B cell (primary cell): ENCODE measurements at regions not wholly inside any gene's neighbourhood (a gene's known extent, or its start where the extent isn't known, plus 50 kb on each side); places are given as distances from the start of the nearest gene placed in this dataset.

Experiments used
- ATAC-seq: fragments of 200-7000 bp; cut with Tn5 transposase; one replicate; pipeline ENCODE4 v1.10.0; 2021; ENCODE audit warnings: low read depth, mild to moderate bottlenecking, moderate number of reproducible peaks, moderate library complexity
- CTCF ChIA-PET: fragments of 350-600 bp; sonication (Branson Sonifier 250); formaldehyde crosslinking; loops from one replicate; lab custom pipeline; 2021; ENCODE audit warnings: antibody characterized with exemption, inconsistent platforms; lab: Charles Lee
- POLR2A ChIA-PET: fragments of 350-600 bp; sonication (Branson Sonifier 250); formaldehyde crosslinking; loops from one replicate; lab custom pipeline; 2021; ENCODE audit warnings: antibody characterized with exemption; lab: Charles Lee
- DNase-seq: peaks from one replicate; pipeline ENCODE4 v3.0.0; 2013
- H2AFZ ChIP-seq: 2 replicates; pipeline ENCODE4 v1.6.1; 2012; ENCODE audit warnings: mild to moderate bottlenecking, low read depth, low read length; ENCODE audit not compliant: insufficient read depth, poor library complexity, severe bottlenecking
- H3K27ac ChIP-seq, 2 donors: 1 replicate in 1 of 2; 2 replicates in 1 of 2; pipeline ENCODE4 v1.5.1; 2012 to 2013; ENCODE audit warnings: low read length in 2 of 2, mild to moderate bottlenecking in 2 of 2, moderate library complexity in 1 of 2
- H3K27me3 ChIP-seq, 4 experiments: fragments of 200-600 bp in 1 of 4; sonication (generic) in 1 of 4; replicated peaks in 1 of 4; 1 replicate in 2 of 4; 2 replicates in 2 of 4; pipeline versions ENCODE4 v1.6.1 to v1.7.0; 2013 to 2016; ENCODE audit warnings: low read length in 3 of 4, mild to moderate bottlenecking in 2 of 4, mixed read lengths in 1 of 4, moderate library complexity in 1 of 4; ENCODE audit not compliant: insufficient read depth in 4 of 4, control insufficient read depth in 3 of 4; ENCODE audit errors: control extremely low read depth in 1 of 4
- H3K36me3 ChIP-seq, 2 experiments: replicated peaks in 1 of 2; 1 replicate in 1 of 2; 2 replicates in 1 of 2; pipeline versions ENCODE4 v1.6.1 to v1.7.1; 2013; ENCODE audit warnings: low read length in 1 of 2; ENCODE audit not compliant: insufficient read depth in 2 of 2, control insufficient read depth in 1 of 2; ENCODE audit errors: control extremely low read depth in 1 of 2, extremely low read depth in 1 of 2
- H3K4me1 ChIP-seq, 2 donors: fragments of 200-600 bp in 1 of 2; sonication (generic) in 1 of 2; 1 replicate in 1 of 2; 2 replicates in 1 of 2; pipeline versions ENCODE4 v1.5.1 to v1.6.1; 2013 to 2017; ENCODE audit warnings: low read length in 2 of 2; ENCODE audit not compliant: control insufficient read depth in 2 of 2, insufficient read depth in 2 of 2
- H3K4me2 ChIP-seq: replicated peaks from 2 replicates; pipeline ENCODE3; 2012; ENCODE audit warnings: mild to moderate bottlenecking, low read depth, low read length; ENCODE audit not compliant: poor library complexity, severe bottlenecking
- H3K4me3 ChIP-seq, 5 experiments: fragments of 200-600 bp in 1 of 5; sonication (generic) in 1 of 5; 1 replicate in 3 of 5; 2 replicates in 2 of 5; pipeline versions ENCODE4 v1.5.1 to v1.7.0; 2011 to 2016; ENCODE audit warnings: low read length in 4 of 5, mild to moderate bottlenecking in 4 of 5, low read depth in 2 of 5, control low read depth in 1 of 5, moderate library complexity in 1 of 5; ENCODE audit not compliant: insufficient read depth in 1 of 5; ENCODE audit errors: control extremely low read depth in 1 of 5, extremely low read depth in 1 of 5
- H3K79me2 ChIP-seq: fragments of 200-600 bp; sonication (generic); one replicate; pipeline ENCODE4 v1.6.0; 2016; ENCODE audit warnings: low read length; ENCODE audit not compliant: control insufficient read depth, insufficient read depth
- H3K9ac ChIP-seq: fragments of 200-600 bp; sonication (generic); 2 replicates; pipeline ENCODE4 v1.6.1; 2017; ENCODE audit warnings: mild to moderate bottlenecking, low read length, moderate library complexity
- H3K9me3 ChIP-seq, 3 donors: one replicate each; pipeline versions ENCODE4 v1.6.1 to v1.7.1; 2013; ENCODE audit warnings: low read length in 2 of 3; ENCODE audit not compliant: control insufficient read depth in 2 of 3, insufficient read depth in 1 of 3; ENCODE audit errors: control extremely low read depth in 1 of 3
- H4K20me1 ChIP-seq: 2 replicates; pipeline ENCODE4 v1.6.0; 2012; ENCODE audit warnings: mild to moderate bottlenecking, low read length; ENCODE audit not compliant: insufficient read depth, control insufficient read depth, poor library complexity, severe bottlenecking
- H3K27ac Mint-ChIP-seq: one replicate; pipeline ENCODE4 v1.8.0; 2021; ENCODE audit warnings: mixed read lengths
- H3K27me3 Mint-ChIP-seq: one replicate; pipeline ENCODE4 v1.8.0; 2021; ENCODE audit warnings: mixed read lengths
- H3K4me1 Mint-ChIP-seq: one replicate; pipeline ENCODE4 v1.8.0; 2021; ENCODE audit warnings: mixed read lengths
- H3K4me3 Mint-ChIP-seq: one replicate; pipeline ENCODE4 v1.8.0; 2021; ENCODE audit warnings: mixed read lengths
- H3K9me3 Mint-ChIP-seq: one replicate; pipeline ENCODE4 v1.8.0; 2022; ENCODE audit warnings: mixed read lengths; ENCODE audit not compliant: insufficient read depth
- CTCF ChIP-seq: fragments of 200-600 bp; IDR thresholded peaks from one replicate; pipeline ENCODE4 v1.8.0; 2022; ENCODE audit warnings: antibody characterized with exemption, mild to moderate bottlenecking
- EZH2 ChIP-seq: IDR thresholded peaks from 2 replicates; pipeline ENCODE4 v1.6.1; 2012; ENCODE audit warnings: borderline replicate concordance, low read depth, mild to moderate bottlenecking, moderate library complexity, low read length; ENCODE audit not compliant: insufficient read depth, poor library complexity, severe bottlenecking
- WGBS: methylation state at CpG from one replicate; pipeline ENCODE4 v1.1.5; 2013; ENCODE audit warnings: missing lambda C conversion rate; ENCODE audit not compliant: insufficient coverage; 5-methylcytosine and 5-hydroxymethylcytosine counted together
- intact Hi-C: fragments of 100-400 bp; cut with micrococcal nuclease; formaldehyde crosslinking; loops from one replicate; pipeline ENCODE4 v1.10.0; 2022

GRCh38 chr3:161990036-161990435, 493.4 kb downstream of the OTOL1 start:
- H3K4me3 ChIP-seq = no peak overlapping the region
- H3K79me2 ChIP-seq = no peaks in the 10 kb centered on the region
- H4K20me1 ChIP-seq = no peaks in the 10 kb centered on the region
- intact Hi-C loops = no loop called here
- DNase-seq = no peak
- whole genome bisulfite sequencing = no CpG with 5 or more reads among the region's 3 CpGs
- no peaks in the 10 kb centered on the region for H3K36me3 ChIP-seq
- ATAC-seq = no peak
- no peak overlapping the region for H2AFZ ChIP-seq
- CTCF ChIA-PET = no interaction called here
- H3K4me1 Mint-ChIP-seq = no peaks in the 10 kb centered on the region
- POLR2A ChIA-PET = no interaction called here
- no peak overlapping the region for H3K9ac ChIP-seq
- TF ChIP-seq EZH2 (no peak), CTCF (no peak)
- H3K27me3 Mint-ChIP-seq = no peaks in the 10 kb centered on the region
- H3K4me3 Mint-ChIP-seq = no peak overlapping the region
- no peak overlapping the region for H3K4me2 ChIP-seq
- H3K27ac ChIP-seq = no peak overlapping the region
- H3K27ac Mint-ChIP-seq = no peak overlapping the region
- H3K4me1 ChIP-seq = no peaks in the 10 kb centered on the region
- no peaks in the 10 kb centered on the region for H3K27me3 ChIP-seq
- H3K9me3 ChIP-seq = no peaks in the 10 kb centered on the region
- H3K9me3 Mint-ChIP-seq = no peaks in the 10 kb centered on the region

- DNase-seq (no peak), ATAC-seq (no peak)
- H3K9me3 ChIP-seq = no peaks in the 10 kb centered on the region
- no peak overlapping the region for H2AFZ ChIP-seq
- CTCF ChIA-PET = no interaction called here
- no peaks in the 10 kb centered on the region for H3K36me3 ChIP-seq
- Mint-ChIP-seq H3K4me1 (no peaks in the 10 kb centered on the region), H3K27ac (no peak overlapping the region), H3K27me3 (no peaks in the 10 kb centered on the region), H3K9me3 (no peaks in the 10 kb centered on the region), H3K4me3 (no peak overlapping the region)
- POLR2A ChIA-PET = no interaction called here
- intact Hi-C loops = no loop called here
- WGBS = 100% methylated on average over 1 of the region's 4 CpGs
- no peaks in the 10 kb centered on the region for H3K79me2 ChIP-seq
- no peaks in the 10 kb centered on the region for H4K20me1 ChIP-seq
- H3K27me3 ChIP-seq = no peaks in the 10 kb centered on the region
- TF ChIP-seq CTCF (no peak), EZH2 (no peak)
- no peak overlapping the region for H3K4me3 ChIP-seq
- H3K27ac ChIP-seq = no peak overlapping the region
- H3K4me1 ChIP-seq = no peaks in the 10 kb centered on the region
- H3K9ac ChIP-seq = no peak overlapping the region
- H3K4me2 ChIP-seq = no peak overlapping the region
Measured at GRCh38 chr3:161991901-161992540, 495.4 kb downstream of the OTOL1 start.
